GM12891 (cell line): ENCODE measurements at regions not wholly inside any gene's neighbourhood (a gene's known extent, or its start where the extent isn't known, plus 50 kb on each side); places are given as distances from the start of the nearest gene placed in this dataset.

Experiments
- DNase-seq: peaks from one replicate; pipeline ENCODE4 v3.0.0; 2011; ENCODE audit warnings: low spot score; ENCODE audit not compliant: insufficient read length
- FAIRE-seq: peaks from 2 replicates; lab custom pipeline; 2011; peaks lifted over from hg19 to GRCh38; lab: Jason Lieb, UNC
- PAX5 ChIP-seq: IDR thresholded peaks from 2 replicates; pipeline ENCODE4 v1.6.1; 2011; ENCODE audit warnings: low read length, moderate library complexity, mild to moderate bottlenecking; ENCODE audit not compliant: insufficient read depth, severe bottlenecking
- POLR2A ChIP-seq: IDR thresholded peaks from 2 replicates; pipeline ENCODE4 v1.6.1; 2011; ENCODE audit warnings: low read depth, low read length, control low read depth
- POLR2AphosphoS5 ChIP-seq: IDR thresholded peaks from 2 replicates; pipeline ENCODE4 v1.6.1; 2011; ENCODE audit warnings: low read depth, low read length, control low read depth
- POU2F2 ChIP-seq: IDR thresholded peaks from 2 replicates; pipeline ENCODE4 v1.6.1; 2011; ENCODE audit warnings: low read depth, mild to moderate bottlenecking, control low read depth, low read length, moderate library complexity
- SPI1 ChIP-seq: IDR thresholded peaks from 2 replicates; pipeline ENCODE4 v1.6.1; 2011; ENCODE audit warnings: low read depth, low read length, control low read depth
- TAF1 ChIP-seq: IDR thresholded peaks from 2 replicates; pipeline ENCODE4 v1.6.1; 2011; ENCODE audit warnings: low read depth, low read length, control low read depth

DNA sequence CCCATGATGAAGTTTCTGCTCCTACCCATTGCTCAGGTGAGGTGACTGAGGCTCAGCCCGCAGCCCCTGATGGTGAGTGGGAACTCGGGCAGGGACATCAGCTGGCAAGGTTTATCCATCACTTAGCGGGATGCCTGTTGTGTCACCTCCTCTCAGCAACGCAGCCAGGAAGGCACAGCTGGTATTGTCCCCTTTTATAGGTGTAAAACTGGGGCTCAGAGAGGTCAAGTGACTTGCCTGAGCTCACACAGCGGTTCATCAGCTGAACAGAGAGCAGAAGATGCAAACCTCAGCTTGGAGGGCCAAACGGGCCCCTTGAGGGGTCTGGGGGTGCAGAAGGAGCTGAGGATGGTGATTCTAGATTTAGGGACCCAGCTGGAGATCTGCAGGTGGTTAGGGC is 143.6 kb downstream of the PHETA1 start:
- FAIRE-seq (no peak), DNase-seq (no peak)
- TF ChIP-seq POLR2A (no peak), POU2F2 (no peak), TAF1 (no peak), POLR2AphosphoS5 (no peak)

GRCh38 chr12:111224186-111225066 is 144.5 kb downstream of the PHETA1 start:
- FAIRE-seq (no peak), DNase-seq (no peak)
- TF ChIP-seq POLR2A (no peak), TAF1 (no peak), SPI1 (no peak)

- no peak for TF ChIP-seq POLR2A
- no peak for TF ChIP-seq SPI1
- no peak for TF ChIP-seq POU2F2
- no peak for TF ChIP-seq POLR2AphosphoS5
- no peak for TF ChIP-seq PAX5
- no peak for TF ChIP-seq TAF1
- DNase-seq (no peak), FAIRE-seq (no peak)
These were observed 146.4 kb downstream of the PHETA1 start for GRCh38 chr12:111222523-111222922.

DNA sequence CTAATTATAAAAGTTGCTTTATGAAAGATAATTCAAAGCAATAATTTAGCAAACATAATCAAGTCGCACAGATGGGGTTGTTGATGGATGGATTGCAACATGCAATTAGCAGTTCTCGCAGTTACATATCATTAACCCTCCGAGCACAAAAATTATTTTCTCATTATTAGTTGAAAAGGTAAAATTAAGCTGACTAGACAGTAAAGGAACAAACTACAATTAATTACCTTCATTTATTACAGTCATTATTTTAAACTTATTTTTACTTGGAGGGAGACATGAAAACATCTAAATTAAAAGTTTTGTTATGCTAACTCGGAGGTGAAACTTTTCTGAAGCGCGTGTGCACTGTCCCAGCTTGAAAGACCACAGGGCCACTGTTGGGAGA is 146.9 kb downstream of the PHETA1 start:
- FAIRE-seq (no peak), DNase-seq (no peak)
- TF ChIP-seq PAX5 (no peak), SPI1 (no peak), POLR2A (no peak), POLR2AphosphoS5 (no peak), POU2F2 (no peak), TAF1 (no peak)

DNA sequence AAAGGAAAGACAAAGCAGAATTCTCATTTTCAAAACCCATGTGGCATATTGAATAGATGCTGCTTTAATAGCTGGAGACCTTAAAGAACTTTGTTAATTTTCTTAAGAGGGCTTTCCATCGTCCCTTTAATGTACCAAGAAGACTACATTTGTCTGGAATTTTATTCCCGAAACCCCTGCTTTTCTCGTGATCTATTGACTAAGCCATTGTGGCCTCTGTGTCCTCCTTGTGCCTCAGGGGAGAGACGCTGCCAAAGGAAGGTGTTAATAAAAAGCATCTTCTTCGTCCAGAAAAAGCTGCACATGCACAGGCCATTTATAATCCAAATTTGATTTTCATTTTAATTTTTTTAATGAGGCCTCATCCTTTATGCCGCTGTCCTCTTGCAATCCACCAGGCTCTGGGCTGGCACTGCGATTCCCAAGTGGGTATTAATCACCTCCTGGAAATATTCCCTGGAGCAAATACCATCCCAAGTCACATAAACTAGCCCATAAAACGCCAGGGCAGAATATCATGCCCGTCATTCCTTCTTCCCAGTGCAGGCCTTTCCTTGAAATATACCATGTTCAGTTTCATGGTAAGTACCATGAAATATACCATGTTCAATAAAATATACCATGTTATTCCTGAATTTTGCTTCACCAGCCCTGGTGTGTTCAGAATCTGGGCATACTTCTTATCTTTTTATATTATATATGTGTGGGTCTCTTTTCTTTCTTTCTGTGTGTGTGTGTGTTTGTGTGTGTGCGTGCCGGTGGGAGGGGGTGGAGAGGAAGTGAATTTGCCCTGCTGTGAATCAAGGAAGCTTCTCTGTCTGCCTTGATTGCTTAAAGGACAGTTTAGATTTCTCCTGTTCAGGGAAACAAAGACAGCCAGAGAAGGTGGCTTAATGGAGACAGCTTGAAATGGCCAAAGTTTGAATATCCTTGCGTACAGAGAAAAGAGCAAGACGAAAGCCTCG is 147.6 kb downstream of the PHETA1 start:
- FAIRE-seq (no peak), DNase-seq (no peak)
- TF ChIP-seq SPI1: no peak
- TF ChIP-seq TAF1: no peak
- TF ChIP-seq POLR2AphosphoS5: no peak
- no peak for TF ChIP-seq PAX5
- TF ChIP-seq POLR2A: no peak
- no peak for TF ChIP-seq POU2F2

DNA sequence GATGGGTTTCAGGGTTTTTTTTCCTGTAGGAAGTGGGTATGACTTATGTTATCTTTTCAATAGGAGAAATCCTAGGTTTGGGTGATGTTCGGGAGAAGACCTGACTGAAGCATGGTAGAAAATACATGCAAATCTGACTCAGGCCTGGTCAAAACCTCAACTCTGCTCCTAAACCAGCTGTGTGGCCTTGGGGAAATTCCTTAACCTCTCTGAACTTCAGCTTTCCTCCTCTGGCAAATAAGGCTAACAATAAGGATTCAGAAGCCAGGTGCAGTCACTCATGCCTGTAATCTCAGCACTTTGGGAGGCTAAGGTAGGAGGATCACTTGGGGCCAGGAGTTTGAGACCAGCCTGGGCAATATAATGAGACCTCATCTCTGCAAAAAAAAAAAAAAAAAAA is 148.5 kb downstream of the PHETA1 start:
- TF ChIP-seq POU2F2: no peak
- TF ChIP-seq PAX5: no peak
- TF ChIP-seq POLR2AphosphoS5: no peak
- no peak for TF ChIP-seq POLR2A
- no peak for TF ChIP-seq TAF1
- TF ChIP-seq SPI1: no peak
- DNase-seq (no peak), FAIRE-seq (no peak)

DNA sequence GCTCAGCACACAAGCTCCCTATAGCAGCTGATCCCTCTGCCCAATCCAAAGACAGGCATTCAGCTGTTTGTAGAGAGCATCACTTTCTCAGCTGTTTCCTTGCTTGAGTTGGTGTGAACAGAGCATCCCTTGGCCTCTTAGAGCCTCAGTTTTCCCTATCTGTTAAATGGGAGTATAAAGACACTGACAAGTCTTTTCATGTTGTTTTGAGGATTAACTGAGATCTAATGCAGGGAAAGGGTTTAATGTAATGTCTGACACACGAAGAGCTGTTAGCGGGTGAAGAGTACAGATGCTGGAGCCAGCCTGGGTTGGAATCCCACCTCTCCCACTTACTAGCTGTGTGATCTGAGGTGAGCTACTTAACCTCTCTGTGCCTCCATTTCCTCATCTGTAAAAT is 149.5 kb downstream of the PHETA1 start:
- TF ChIP-seq POU2F2: no peak
- no peak for TF ChIP-seq PAX5
- no peak for TF ChIP-seq POLR2A
- no peak for TF ChIP-seq POLR2AphosphoS5
- TF ChIP-seq SPI1: no peak
- TF ChIP-seq TAF1: no peak
- FAIRE-seq (no peak), DNase-seq (no peak)

DNA sequence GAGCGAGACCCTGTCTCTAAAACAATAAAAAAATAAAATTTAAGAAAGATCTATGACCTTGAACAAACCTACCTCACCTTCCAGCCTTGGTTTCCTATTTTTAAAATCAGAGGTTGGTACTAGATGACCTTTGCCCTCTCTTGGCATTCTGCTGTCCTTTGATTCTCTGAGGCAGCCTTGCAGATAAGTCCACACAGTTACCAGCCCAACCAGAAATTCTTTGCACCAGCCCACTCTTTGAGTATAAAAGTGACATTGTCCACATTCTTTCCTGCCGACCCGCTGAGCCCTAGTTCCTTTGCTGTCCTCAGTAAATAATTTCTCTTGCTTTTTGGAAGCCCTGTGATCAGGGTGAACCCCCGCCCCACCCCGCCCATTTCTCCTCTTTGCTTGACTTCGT is 150.4 kb downstream of the PHETA1 start:
- DNase-seq (no peak), FAIRE-seq (no peak)
- TF ChIP-seq POLR2AphosphoS5: no peak
- no peak for TF ChIP-seq POLR2A
- no peak for TF ChIP-seq POU2F2
- TF ChIP-seq TAF1: no peak
- no peak for TF ChIP-seq SPI1

GRCh38 chr12:111216387-111217159 is 152.3 kb downstream of the PHETA1 start:
- TF ChIP-seq TAF1: no peak
- TF ChIP-seq PAX5: no peak
- no peak for TF ChIP-seq POLR2A
- TF ChIP-seq SPI1: no peak
- TF ChIP-seq POLR2AphosphoS5: no peak
- no peak for TF ChIP-seq POU2F2
- FAIRE-seq (no peak), DNase-seq (no peak)
